Jurkat, Clone E6-1 (cell line): ENCODE measurements at regions not wholly inside any gene's neighbourhood (a gene's known extent, or its start where the extent isn't known, plus 50 kb on each side); places are given as distances from the start of the nearest gene placed in this dataset.

Experiments
- DNase-seq: peaks from one replicate; pipeline ENCODE4 v3.0.0-alpha.2; 2011; ENCODE audit warnings: low read depth, low spot score
- H3K4me3 ChIP-seq: 2 replicates; pipeline ENCODE4 v1.5.1; 2011; ENCODE audit warnings: mild to moderate bottlenecking, low read length, control low read depth, moderate library complexity

GRCh38 chr20:6632187-6632586, 135.3 kb upstream of the BMP2 start:
- no peak overlapping the region for H3K4me3 ChIP-seq
- no peak for DNase-seq

GRCh38 chr20:6630514-6630913, 137.0 kb upstream of the BMP2 start:
- DNase-seq: no peak
- no peak overlapping the region for H3K4me3 ChIP-seq

GRCh38 chr20:6629564-6629963, 137.9 kb upstream of the BMP2 start:
- no peak for DNase-seq
- H3K4me3 ChIP-seq: no peak overlapping the region

- DNase-seq: no peak
- no peak overlapping the region for H3K4me3 ChIP-seq
Observed at GRCh38 chr20:6626805-6627204, 140.7 kb upstream of the BMP2 start.

- no peak for DNase-seq
- H3K4me3 ChIP-seq: no peak overlapping the region
Observed at GRCh38 chr20:6623989-6624388, 143.5 kb upstream of the BMP2 start.

GRCh38 chr20:6622041-6622440, 145.4 kb upstream of the BMP2 start:
- DNase-seq: no peak
- no peak overlapping the region for H3K4me3 ChIP-seq

GRCh38 chr20:6618051-6618450, 149.4 kb upstream of the BMP2 start:
- no peak overlapping the region for H3K4me3 ChIP-seq
- DNase-seq: no peak

GRCh38 chr20:6616421-6616820, 151.1 kb upstream of the BMP2 start:
- H3K4me3 ChIP-seq: no peak overlapping the region
- DNase-seq: no peak

- no peak for DNase-seq
- H3K4me3 ChIP-seq: no peak overlapping the region
Observed at GRCh38 chr20:6614836-6615235, 152.7 kb upstream of the BMP2 start.

GRCh38 chr20:6613280-6613861, 154.1 kb upstream of the BMP2 start:
- H3K4me3 ChIP-seq: no peak overlapping the region
- DNase-seq: no peak

- no peak for DNase-seq
- H3K4me3 ChIP-seq: no peak overlapping the region
Observed at GRCh38 chr20:6612606-6612923, 154.9 kb upstream of the BMP2 start.

- no peak overlapping the region for H3K4me3 ChIP-seq
- no peak for DNase-seq
Observed at GRCh38 chr20:6611911-6612605, 155.4 kb upstream of the BMP2 start.

- no peak overlapping the region for H3K4me3 ChIP-seq
- no peak for DNase-seq
Observed at GRCh38 chr20:6606651-6607050, 160.8 kb upstream of the BMP2 start.

- DNase-seq: no peak
- no peak overlapping the region for H3K4me3 ChIP-seq
Observed at GRCh38 chr20:6605055-6605935, 162.2 kb upstream of the BMP2 start.

- DNase-seq: no peak
- no peak overlapping the region for H3K4me3 ChIP-seq
Observed at GRCh38 chr20:6604179-6604578, 163.3 kb upstream of the BMP2 start.

GRCh38 chr20:6599876-6600735, 167.4 kb upstream of the BMP2 start:
- DNase-seq: no peak
- no peak overlapping the region for H3K4me3 ChIP-seq

GRCh38 chr20:6595704-6596103, 171.8 kb upstream of the BMP2 start:
- DNase-seq: no peak
- H3K4me3 ChIP-seq: no peak overlapping the region

- H3K4me3 ChIP-seq: no peak overlapping the region
- no peak for DNase-seq
Observed at GRCh38 chr20:6590891-6591637, 176.4 kb upstream of the BMP2 start.

GRCh38 chr20:6588296-6588695, 179.2 kb upstream of the BMP2 start:
- H3K4me3 ChIP-seq: no peak overlapping the region
- no peak for DNase-seq
